ENCODE measurements at regions not wholly inside any gene's neighbourhood (a gene's known extent, or its start where the extent isn't known, plus 50 kb on each side); places are given as distances from the start of the nearest gene placed in this dataset.

DNA sequence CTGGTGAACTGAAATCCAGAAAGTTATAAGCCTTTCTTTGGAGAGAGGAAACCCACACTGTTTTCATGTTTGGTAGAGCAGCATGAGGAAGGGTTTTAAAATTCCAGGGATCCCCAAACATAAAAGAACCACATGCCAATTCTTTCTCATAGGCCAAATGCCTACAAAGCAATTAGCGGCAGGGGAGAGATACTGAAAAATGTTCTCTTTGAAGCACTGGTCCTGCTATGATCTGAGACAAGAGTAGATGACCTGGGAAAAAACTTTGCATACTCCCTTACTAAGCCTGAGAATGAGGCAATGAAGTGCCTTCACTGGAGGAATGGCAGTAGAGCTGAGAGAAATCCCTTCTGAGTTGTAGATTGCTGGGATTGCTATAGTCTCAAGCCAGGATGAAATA lies 1261.7 kb downstream of the DSC3 start:
- WGBS (ENCODE audit: missing lambda C conversion rate) = 57% methylated on average over 1 of the region's 1 CpG
- FAIRE-seq (no peak), DNase-seq (ENCODE audit: low read depth in 1 of 2, low spot score in 1 of 2) (no peak), ATAC-seq (no peak)
- H3K9me3 ChIP-seq = no peaks in the 10 kb centered on the region
- no peak for TF ChIP-seq HOXB13 (CRISPR knock-in tag; IDR thresholded peaks at IDR 0.05; ENCODE audit: low read depth)
- TF ChIP-seq HDAC2 (IDR thresholded peaks at IDR 0.05) = no peak
- TF ChIP-seq CTCF (IDR thresholded peaks at IDR 0.05) = no peak
- no peak for TF ChIP-seq CEBPB (IDR thresholded peaks at IDR 0.05)
- no peak for TF ChIP-seq HOXB5 (CRISPR knock-in tag; IDR thresholded peaks at IDR 0.05)
- no peak for TF ChIP-seq PBX3 (IDR thresholded peaks at IDR 0.05)
- no peak for TF ChIP-seq POLR2AphosphoS2 (conservative IDR thresholded peaks at IDR 0.05; ENCODE audit: low read length)
- TF ChIP-seq TFCP2L1 (CRISPR knock-in tag; IDR thresholded peaks at IDR 0.05) = no peak
- no peak for TF ChIP-seq USF2 (IDR thresholded peaks at IDR 0.05)
- no peak for TF ChIP-seq EP300 (IDR thresholded peaks at IDR 0.05)
- TF ChIP-seq CBX2 (IDR thresholded peaks at IDR 0.05; ENCODE audit: borderline replicate concordance, low read depth) = no peak
- no peak for TF ChIP-seq ESRRA (IDR thresholded peaks at IDR 0.05; ENCODE audit: borderline replicate concordance, low read length)
- H3K4me3 ChIP-seq = no peak overlapping the region
- ChIA-PET POLR2A (no interaction called here), CTCF (no interaction called here)
- no peak overlapping the region for H3K27ac ChIP-seq
- no peaks in the 10 kb centered on the region for H3K4me1 ChIP-seq
- H3K4me2 ChIP-seq = no peak overlapping the region

- CTCF ChIA-PET = no interaction called here
- Histone ChIP-seq H3K4me3 (no peak overlapping the region), H3K4me2 (no peak overlapping the region), H3K27ac (no peak overlapping the region), H3K9me3 (no peaks in the 10 kb centered on the region), H3K4me1 (no peaks in the 10 kb centered on the region)
- DNase-seq (ENCODE audit: low read depth in 1 of 2, low spot score in 1 of 2) (no peak), FAIRE-seq (no peak), ATAC-seq (no peak)
- POLR2A ChIA-PET = no interaction called here
- WGBS (ENCODE audit: missing lambda C conversion rate) = 15% methylated on average over 1 of the region's 1 CpG
- TF ChIP-seq CHD4 (IDR thresholded peaks at IDR 0.05; ENCODE audit: borderline replicate concordance) (no peak), RAD21 (conservative IDR thresholded peaks at IDR 0.05 in 1 of 2, IDR thresholded peaks at IDR 0.05 in 1 of 2) (no peak), HOXB13 (CRISPR knock-in tag; IDR thresholded peaks at IDR 0.05; ENCODE audit: low read depth) (no peak), HOXB5 (CRISPR knock-in tag; IDR thresholded peaks at IDR 0.05) (no peak)
Measured at GRCh38 chr18:29779096-29779495, 1263.4 kb downstream of the DSC3 start.

GRCh38 chr18:29753379-29753778 lies 1289.2 kb downstream of the DSC3 start:
- peak; percentile 36; the same call in 1 of the 2 replicates for TF ChIP-seq NFE2L2 (conservative IDR thresholded peaks at IDR 0.05; ENCODE audit: low read length)
- no peak for TF ChIP-seq MYC (IDR thresholded peaks at IDR 0.05; ENCODE audit: borderline replicate concordance, low read length)
- no peaks in the 10 kb centered on the region for H3K4me1 ChIP-seq
- no peak for FAIRE-seq
- H3K27ac ChIP-seq = no peak overlapping the region
- H3K4me3 ChIP-seq = no peak overlapping the region
- no peak for ATAC-seq
- ChIA-PET CTCF (no interaction called here), POLR2A (no interaction called here)
- no peak for DNase-seq (ENCODE audit: low read depth in 1 of 2, low spot score in 1 of 2)
- 47% methylated on average over 4 of the region's 4 CpGs for WGBS (ENCODE audit: missing lambda C conversion rate)
- H3K9me3 ChIP-seq = no peaks in the 10 kb centered on the region
- no peak overlapping the region for H3K4me2 ChIP-seq

- CTCF ChIA-PET = no interaction called here
- DNase-seq (ENCODE audit: low read depth in 1 of 2, low spot score in 1 of 2) = no peak
Measured at GRCh38 chr18:29749704-29750103, 1292.8 kb downstream of the DSC3 start.

More at GRCh38 chr18:29749704-29750103, 1292.8 kb downstream of the DSC3 start:
- Histone ChIP-seq H3K4me3 (no peak overlapping the region), H3K9me3 (no peaks in the 10 kb centered on the region), H3K27ac (no peak overlapping the region), H3K4me1 (no peaks in the 10 kb centered on the region), H3K4me2 (no peak overlapping the region)
- no peak for ATAC-seq
- WGBS (ENCODE audit: missing lambda C conversion rate) = 45% methylated on average over 1 of the region's 1 CpG
- no peak for FAIRE-seq
- POLR2A ChIA-PET = no interaction called here
- TF ChIP-seq HEYL (CRISPR knock-in tag; IDR thresholded peaks at IDR 0.05) (no peak), ESRRA (IDR thresholded peaks at IDR 0.05; ENCODE audit: borderline replicate concordance, low read length) (no peak), CHD4 (IDR thresholded peaks at IDR 0.05; ENCODE audit: borderline replicate concordance) (no peak), POLR2AphosphoS2 (conservative IDR thresholded peaks at IDR 0.05; ENCODE audit: low read length) (no peak), EHMT2 (IDR thresholded peaks at IDR 0.05; ENCODE audit: low read depth) (no peak), EHF (CRISPR knock-in tag; IDR thresholded peaks at IDR 0.05) (no peak), TFCP2L1 (CRISPR knock-in tag; IDR thresholded peaks at IDR 0.05) (no peak)
